ENCODE measurements at regions not wholly inside any gene's neighbourhood (a gene's known extent, or its start where the extent isn't known, plus 50 kb on each side); places are given as distances from the start of the nearest gene placed in this dataset.

GRCh38 chr9:113746486-113746885 is 129.6 kb upstream of the ZNF618 start:
- ATAC-seq (replicated peaks) (no peak), DNase-seq (no peak)
- Mint-ChIP-seq H3K4me3 (no peak overlapping the region), H3K4me1 (ENCODE audit: low read depth in 2 of 2) (peaks cover 0 to 2% of the 10 kb centered on the region in 2 donors), H3K9me3 (peaks cover 6 to 7% of the 10 kb centered on the region in 2 donors), H3K36me3 (ENCODE audit: insufficient read depth) (no peaks in the 10 kb centered on the region), H3K27ac (no peak overlapping the region), H3K27me3 (peaks cover 24 to 45% of the 10 kb centered on the region in 2 donors)

DNA sequence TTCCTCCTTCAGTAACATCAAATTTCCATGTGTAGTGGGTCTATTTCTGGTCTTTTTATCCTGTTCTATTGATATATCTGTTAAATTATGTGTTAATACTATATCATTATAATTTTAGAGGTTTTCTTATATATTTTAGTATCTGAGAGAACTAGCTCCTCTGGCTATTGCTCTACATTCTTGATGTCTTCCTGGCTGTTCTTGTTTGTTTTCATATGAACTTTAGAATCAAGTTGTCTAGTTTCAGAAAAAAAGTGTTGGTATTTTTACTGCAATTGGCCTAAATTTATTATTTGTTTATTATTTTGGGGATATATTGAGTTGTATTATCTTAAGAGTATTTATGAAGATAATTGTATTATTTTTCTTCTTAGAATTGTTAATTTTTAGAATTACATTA is 128.0 kb upstream of the ZNF618 start:
- Mint-ChIP-seq H3K27me3 (peaks cover 36 to 52% of the 10 kb centered on the region in 2 donors), H3K4me1 (ENCODE audit: low read depth in 2 of 2) (no peaks in the 10 kb centered on the region), H3K27ac (no peak overlapping the region), H3K36me3 (ENCODE audit: insufficient read depth) (no peaks in the 10 kb centered on the region), H3K4me3 (no peak overlapping the region), H3K9me3 (peaks cover 6 to 7% of the 10 kb centered on the region in 2 donors)
- DNase-seq: no peak
- no peak for ATAC-seq (replicated peaks)

- Mint-ChIP-seq H3K9me3 (peaks cover 0 to 2% of the 10 kb centered on the region in 2 donors), H3K4me1 (ENCODE audit: low read depth in 2 of 2) (peaks cover 0 to 1% of the 10 kb centered on the region in 2 donors), H3K4me3 (no peak overlapping the region), H3K27ac (no peak overlapping the region), H3K27me3 (peaks cover 40 to 49% of the 10 kb centered on the region in 2 donors), H3K36me3 (ENCODE audit: insufficient read depth) (no peaks in the 10 kb centered on the region)
- no peak for ATAC-seq (replicated peaks)
- no peak for DNase-seq
Observed at GRCh38 chr9:113753398-113754119, 122.5 kb upstream of the ZNF618 start.

DNA sequence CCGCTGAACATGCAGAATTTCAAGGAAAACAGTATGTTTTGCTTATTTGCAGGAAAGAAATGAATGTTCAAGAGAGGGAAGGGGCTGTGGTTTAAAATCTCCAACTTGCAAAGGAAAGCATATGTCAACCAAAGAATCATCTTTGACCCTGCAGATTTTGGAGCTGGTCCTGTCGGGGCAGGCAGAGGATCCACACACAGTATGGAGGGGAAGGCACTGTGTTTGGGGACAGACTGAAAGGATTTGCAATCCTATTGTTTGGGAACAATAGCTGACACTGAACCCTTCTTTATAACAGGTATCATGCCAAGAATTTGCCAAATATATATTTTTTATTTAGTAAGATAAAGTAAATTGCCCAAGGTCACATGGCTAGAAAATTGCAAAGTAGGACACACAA is 121.4 kb upstream of the ZNF618 start:
- no peak overlapping the region for H3K4me3 Mint-ChIP-seq
- H3K27ac Mint-ChIP-seq: no peak overlapping the region
- H3K36me3 Mint-ChIP-seq (ENCODE audit: insufficient read depth): no peaks in the 10 kb centered on the region
- ATAC-seq (replicated peaks) (no peak), DNase-seq (no peak)
- H3K9me3 Mint-ChIP-seq: peaks cover 0 to 7% of the 10 kb centered on the region in 2 donors
- H3K4me1 Mint-ChIP-seq (ENCODE audit: low read depth in 2 of 2): peaks cover 0 to 1% of the 10 kb centered on the region in 2 donors
- peaks cover 51 to 60% of the 10 kb centered on the region in 2 donors for H3K27me3 Mint-ChIP-seq

GRCh38 chr9:113755433-113755832 is 120.7 kb upstream of the ZNF618 start:
- ATAC-seq (replicated peaks) (no peak), DNase-seq (no peak)
- Mint-ChIP-seq H3K4me1 (ENCODE audit: low read depth in 2 of 2) (peaks cover 0 to 1% of the 10 kb centered on the region in 2 donors), H3K27ac (no peak overlapping the region), H3K4me3 (no peak overlapping the region), H3K9me3 (peaks cover 0 to 7% of the 10 kb centered on the region in 2 donors), H3K36me3 (ENCODE audit: insufficient read depth) (no peaks in the 10 kb centered on the region), H3K27me3 (peaks cover 51 to 60% of the 10 kb centered on the region in 2 donors)

DNA sequence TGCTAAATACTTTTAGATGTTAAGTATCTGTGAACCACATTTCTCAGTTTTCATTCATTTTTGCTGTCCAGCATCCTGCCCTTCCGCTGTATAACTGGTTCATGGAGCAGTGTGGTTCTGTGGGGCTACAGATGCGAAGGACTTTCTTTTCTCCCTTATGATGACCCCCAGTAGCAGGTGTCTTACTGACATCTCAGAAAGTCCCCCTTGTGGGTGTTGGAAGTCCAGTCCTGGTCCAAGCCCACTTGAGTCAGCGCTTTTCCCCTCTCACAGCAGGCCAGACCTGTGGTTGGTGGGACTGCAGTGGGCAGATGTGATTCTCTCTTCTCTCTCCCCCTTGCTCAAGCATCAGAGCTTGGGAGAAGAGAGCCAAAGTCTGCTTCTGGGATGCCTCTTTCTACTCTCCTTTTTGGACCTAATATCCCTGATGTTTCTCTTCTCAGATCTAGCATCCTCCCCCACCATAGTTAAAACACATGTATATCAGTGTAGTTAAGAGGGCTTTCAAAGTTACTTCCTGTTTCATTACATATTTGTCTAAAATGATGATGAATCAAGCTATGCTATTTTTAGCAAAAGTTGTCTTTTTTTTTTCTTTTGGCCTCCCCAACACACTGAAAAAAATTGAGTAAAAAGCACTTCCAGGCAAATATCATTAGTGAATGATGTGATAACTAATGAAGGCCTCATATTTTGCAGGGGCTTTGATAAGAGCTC is 119.5 kb upstream of the ZNF618 start:
- no peak overlapping the region for H3K4me3 Mint-ChIP-seq
- peaks cover 46 to 60% of the 10 kb centered on the region in 2 donors for H3K27me3 Mint-ChIP-seq
- ATAC-seq (replicated peaks): no peak
- H3K27ac Mint-ChIP-seq: no peak overlapping the region
- peaks cover 0 to 7% of the 10 kb centered on the region in 2 donors for H3K9me3 Mint-ChIP-seq
- DNase-seq: no peak
- no peaks in the 10 kb centered on the region for H3K36me3 Mint-ChIP-seq (ENCODE audit: insufficient read depth)
- peaks cover 0 to 1% of the 10 kb centered on the region in 2 donors for H3K4me1 Mint-ChIP-seq (ENCODE audit: low read depth in 2 of 2)

- Mint-ChIP-seq H3K27me3 (peaks cover 26 to 28% of the 10 kb centered on the region in 2 donors), H3K27ac (no peak overlapping the region), H3K36me3 (ENCODE audit: insufficient read depth) (no peaks in the 10 kb centered on the region), H3K9me3 (peaks cover 3 to 7% of the 10 kb centered on the region in 2 donors), H3K4me1 (ENCODE audit: low read depth in 2 of 2) (no peaks in the 10 kb centered on the region), H3K4me3 (no peak overlapping the region)
- ATAC-seq (replicated peaks) (no peak), DNase-seq (no peak)
Observed at GRCh38 chr9:113763429-113763828, 112.7 kb upstream of the ZNF618 start.

DNA sequence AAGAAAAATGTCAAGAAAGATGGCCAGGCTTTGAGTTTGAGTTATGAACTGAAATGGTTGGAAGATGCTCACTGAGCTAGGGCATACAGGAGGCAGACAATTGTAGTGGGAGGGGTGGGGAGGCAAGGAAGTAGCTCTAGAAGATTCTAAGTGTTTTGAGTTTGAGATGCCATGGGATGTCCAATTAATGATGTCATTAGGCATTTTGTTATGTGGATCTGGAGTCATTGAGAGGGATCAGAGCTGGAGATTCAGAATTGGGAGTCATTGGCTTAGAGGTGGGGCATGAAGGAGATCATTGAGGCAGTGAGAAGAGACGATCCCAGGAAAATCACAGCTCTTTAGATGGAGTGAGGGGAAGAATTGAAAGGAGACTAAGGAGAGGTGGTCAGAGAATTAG is 111.5 kb upstream of the ZNF618 start:
- no peak for DNase-seq
- peaks cover 0 to 3% of the 10 kb centered on the region in 2 donors for H3K9me3 Mint-ChIP-seq
- H3K27me3 Mint-ChIP-seq: peaks cover 17 to 30% of the 10 kb centered on the region in 2 donors

GRCh38 chr9:113769412-113769811 is 106.7 kb upstream of the ZNF618 start:
- peaks cover 0 to 3% of the 10 kb centered on the region in 2 donors for H3K9me3 Mint-ChIP-seq

More for the DNA sequence above, 111.5 kb upstream of the ZNF618 start:
- H3K4me1 Mint-ChIP-seq (ENCODE audit: low read depth in 2 of 2): no peaks in the 10 kb centered on the region
- ATAC-seq (replicated peaks): no peak
- no peak overlapping the region for H3K4me3 Mint-ChIP-seq
- H3K27ac Mint-ChIP-seq: no peak overlapping the region
- no peaks in the 10 kb centered on the region for H3K36me3 Mint-ChIP-seq (ENCODE audit: insufficient read depth)

DNA sequence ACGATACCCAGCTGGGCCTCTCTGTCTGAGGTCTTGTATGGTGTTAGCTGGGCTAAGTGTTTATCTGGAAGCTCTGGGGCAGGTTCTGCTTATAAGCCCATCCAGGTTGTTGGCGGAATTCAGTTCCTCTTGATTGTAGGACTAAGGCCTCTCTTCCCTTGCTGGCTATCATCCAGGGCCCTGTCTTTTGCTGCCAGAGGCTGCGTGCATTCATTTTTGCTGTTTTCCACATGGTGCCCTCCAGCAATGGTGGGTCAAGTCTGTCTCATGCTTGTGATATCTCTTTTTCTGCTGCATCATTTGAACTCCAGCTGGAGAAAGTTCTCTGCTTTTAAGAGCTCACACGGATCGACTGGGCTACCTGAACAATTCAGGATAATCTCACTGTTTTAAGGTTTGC is 105.7 kb upstream of the ZNF618 start:
- ATAC-seq (replicated peaks): no peak
- no peak for DNase-seq
- Mint-ChIP-seq H3K4me3 (no peak overlapping the region), H3K27me3 (peaks cover 24 to 28% of the 10 kb centered on the region in 2 donors), H3K36me3 (ENCODE audit: insufficient read depth) (no peaks in the 10 kb centered on the region), H3K9me3 (peaks cover 0 to 3% of the 10 kb centered on the region in 2 donors), H3K4me1 (ENCODE audit: low read depth in 2 of 2) (no peaks in the 10 kb centered on the region), H3K27ac (no peak overlapping the region)

More at GRCh38 chr9:113769412-113769811, 106.7 kb upstream of the ZNF618 start:
- Mint-ChIP-seq H3K27ac (no peak overlapping the region), H3K4me3 (no peak overlapping the region), H3K36me3 (ENCODE audit: insufficient read depth) (no peaks in the 10 kb centered on the region), H3K4me1 (ENCODE audit: low read depth in 2 of 2) (no peaks in the 10 kb centered on the region), H3K27me3 (peaks cover 33 to 36% of the 10 kb centered on the region in 2 donors)
- no peak for DNase-seq
- ATAC-seq (replicated peaks): no peak

- H3K27ac Mint-ChIP-seq: no peak overlapping the region
- no peak for DNase-seq
- H3K4me3 Mint-ChIP-seq: no peak overlapping the region
- peaks cover 0 to 3% of the 10 kb centered on the region in 2 donors for H3K9me3 Mint-ChIP-seq
- no peaks in the 10 kb centered on the region for H3K4me1 Mint-ChIP-seq (ENCODE audit: low read depth in 2 of 2)
- H3K27me3 Mint-ChIP-seq: peaks cover 27 to 28% of the 10 kb centered on the region in 2 donors
- H3K36me3 Mint-ChIP-seq (ENCODE audit: insufficient read depth): no peaks in the 10 kb centered on the region
- ATAC-seq (replicated peaks): no peak
Observed at GRCh38 chr9:113771199-113771598, 104.9 kb upstream of the ZNF618 start.

DNA sequence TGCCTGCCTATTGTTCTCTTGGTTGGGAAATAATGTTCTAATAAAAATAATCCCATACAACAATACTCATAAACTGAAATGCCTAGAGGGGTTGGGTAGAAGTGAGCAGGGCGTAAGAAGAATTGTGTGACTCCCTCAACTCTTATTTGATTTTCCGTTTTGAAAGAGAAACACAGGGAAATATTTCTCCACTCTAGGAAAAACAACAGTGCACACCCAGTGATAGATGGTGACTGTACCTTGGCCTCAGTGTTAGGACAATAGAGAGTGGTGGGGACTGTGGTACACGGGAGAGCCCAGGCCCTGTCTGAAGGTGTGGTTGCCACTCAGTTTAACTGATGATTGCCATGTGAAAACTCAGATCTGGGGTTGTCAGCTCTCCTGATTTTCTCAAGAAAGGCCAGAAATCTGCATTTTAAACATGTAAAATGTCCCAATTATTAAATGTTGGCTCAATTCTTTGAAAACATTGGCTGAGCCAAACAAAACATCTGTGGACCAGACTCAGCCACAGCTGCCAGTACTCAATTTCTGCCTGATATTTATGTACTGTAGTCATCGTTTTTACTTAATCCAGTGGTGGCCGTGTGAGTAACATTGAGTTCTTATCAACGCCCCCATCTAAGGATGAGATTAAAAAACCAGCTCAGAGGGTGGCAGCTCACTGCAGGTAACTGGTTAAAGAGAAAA is 103.8 kb upstream of the ZNF618 start:
- Mint-ChIP-seq H3K36me3 (ENCODE audit: insufficient read depth) (no peaks in the 10 kb centered on the region), H3K4me1 (ENCODE audit: low read depth in 2 of 2) (no peaks in the 10 kb centered on the region), H3K27me3 (peaks cover 28 to 38% of the 10 kb centered on the region in 2 donors), H3K27ac (no peak overlapping the region), H3K4me3 (no peak overlapping the region), H3K9me3 (no peaks in the 10 kb centered on the region)
- DNase-seq: no peak
- no peak for ATAC-seq (replicated peaks)

- ATAC-seq (replicated peaks) (no peak), DNase-seq (no peak)
- Mint-ChIP-seq H3K9me3 (no peaks in the 10 kb centered on the region), H3K27me3 (peaks cover 18 to 42% of the 10 kb centered on the region in 2 donors), H3K4me1 (ENCODE audit: low read depth in 2 of 2) (no peaks in the 10 kb centered on the region), H3K27ac (no peak overlapping the region), H3K36me3 (ENCODE audit: insufficient read depth) (no peaks in the 10 kb centered on the region), H3K4me3 (no peak overlapping the region)
Observed at GRCh38 chr9:113774963-113775362, 101.1 kb upstream of the ZNF618 start.

All from effector memory CD8-positive, alpha-beta T cell (primary cell).